SU-DHL-6 (cell line): ENCODE measurements at regions not wholly inside any gene's neighbourhood (a gene's known extent, or its start where the extent isn't known, plus 50 kb on each side); places are given as distances from the start of the nearest gene placed in this dataset.

Experiments used
- EZH2phosphoT487 ChIP-seq: fragments of 200-600 bp; sonication (generic), shearing (Covaris generic); conservative IDR thresholded peaks from 2 replicates; pipeline ENCODE4 v1.6.1; 2018; ENCODE audit warnings: mild to moderate bottlenecking, antibody characterized with exemption, low read length, moderate library complexity, mixed read lengths
- TF ChIP-seq, protein P1 (sequence below): fragments of 200-600 bp; sonication (generic); IDR thresholded peaks from one replicate; pipeline ENCODE4 v1.5.1; 2017; ENCODE audit warnings: antibody characterized with exemption, mild to moderate bottlenecking, low read length, moderate library complexity; ENCODE audit not compliant: insufficient read depth, poor library complexity, severe bottlenecking

DNA sequence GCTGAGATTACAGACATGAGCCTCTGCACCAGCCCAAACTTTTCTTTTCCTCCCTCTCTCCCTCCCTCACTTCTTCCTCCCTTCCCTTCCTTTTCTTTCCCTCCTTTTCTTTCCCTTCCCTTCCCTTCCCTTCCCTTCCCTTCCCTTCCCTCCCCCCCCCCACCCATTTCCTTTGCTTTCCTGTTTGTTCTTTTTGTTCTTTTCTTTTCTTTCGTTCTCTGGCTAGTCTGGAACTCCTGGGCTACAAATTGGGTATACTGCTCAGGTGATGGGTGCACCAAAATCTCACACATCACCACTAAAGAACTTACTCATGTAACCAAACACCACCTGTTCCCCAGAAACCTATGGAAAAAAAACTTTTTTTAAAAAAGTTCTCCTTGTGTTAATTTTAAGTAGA lies 174.8 kb upstream of the CHODL start:
- TF ChIP-seq, protein P1, sequence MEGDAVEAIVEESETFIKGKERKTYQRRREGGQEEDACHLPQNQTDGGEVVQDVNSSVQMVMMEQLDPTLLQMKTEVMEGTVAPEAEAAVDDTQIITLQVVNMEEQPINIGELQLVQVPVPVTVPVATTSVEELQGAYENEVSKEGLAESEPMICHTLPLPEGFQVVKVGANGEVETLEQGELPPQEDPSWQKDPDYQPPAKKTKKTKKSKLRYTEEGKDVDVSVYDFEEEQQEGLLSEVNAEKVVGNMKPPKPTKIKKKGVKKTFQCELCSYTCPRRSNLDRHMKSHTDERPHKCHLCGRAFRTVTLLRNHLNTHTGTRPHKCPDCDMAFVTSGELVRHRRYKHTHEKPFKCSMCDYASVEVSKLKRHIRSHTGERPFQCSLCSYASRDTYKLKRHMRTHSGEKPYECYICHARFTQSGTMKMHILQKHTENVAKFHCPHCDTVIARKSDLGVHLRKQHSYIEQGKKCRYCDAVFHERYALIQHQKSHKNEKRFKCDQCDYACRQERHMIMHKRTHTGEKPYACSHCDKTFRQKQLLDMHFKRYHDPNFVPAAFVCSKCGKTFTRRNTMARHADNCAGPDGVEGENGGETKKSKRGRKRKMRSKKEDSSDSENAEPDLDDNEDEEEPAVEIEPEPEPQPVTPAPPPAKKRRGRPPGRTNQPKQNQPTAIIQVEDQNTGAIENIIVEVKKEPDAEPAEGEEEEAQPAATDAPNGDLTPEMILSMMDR: no peak
- no peak for TF ChIP-seq EZH2phosphoT487
